ENCODE measurements at regions not wholly inside any gene's neighbourhood (a gene's known extent, or its start where the extent isn't known, plus 50 kb on each side); places are given as distances from the start of the nearest gene placed in this dataset.
A peak's percentile ranks its signal among the peaks of the same experiment; 100 is the strongest.

DNA sequence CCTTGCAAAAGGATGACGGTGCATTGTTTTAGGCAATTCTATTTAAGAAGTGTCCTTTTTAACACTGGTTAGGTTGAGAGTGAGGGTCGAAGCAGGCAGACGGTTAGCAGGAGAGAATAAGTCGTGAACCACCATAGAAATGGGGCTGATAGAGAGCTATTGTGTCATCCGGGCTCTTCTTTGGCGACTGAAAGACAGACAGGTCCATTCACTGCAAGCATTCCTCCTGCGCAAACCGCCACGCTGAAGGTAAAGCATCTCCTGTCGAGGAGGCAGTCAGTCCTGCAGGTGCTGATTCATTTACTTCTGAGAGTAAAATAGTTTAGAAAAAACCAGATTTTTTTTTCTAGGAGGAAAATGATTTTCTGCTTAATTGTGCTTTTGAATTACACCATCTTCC lies 1002.8 kb upstream of the NR2F2 start:
- no peak for DNase-seq
- Histone ChIP-seq H3K4me1 (no peaks in the 10 kb centered on the region), H3K27me3 (no peaks in the 10 kb centered on the region), H3K4me3 (peak overlapping the region in 1 of 2 donors; percentile 66), H3K9me3 (no peaks in the 10 kb centered on the region), H3K36me3 (no peaks in the 10 kb centered on the region), H3K27ac (peak overlapping the region; percentile 85 to 92)
- no peak for TF ChIP-seq POLR2A (IDR thresholded peaks at IDR 0.05)
- TF ChIP-seq, protein P1, sequence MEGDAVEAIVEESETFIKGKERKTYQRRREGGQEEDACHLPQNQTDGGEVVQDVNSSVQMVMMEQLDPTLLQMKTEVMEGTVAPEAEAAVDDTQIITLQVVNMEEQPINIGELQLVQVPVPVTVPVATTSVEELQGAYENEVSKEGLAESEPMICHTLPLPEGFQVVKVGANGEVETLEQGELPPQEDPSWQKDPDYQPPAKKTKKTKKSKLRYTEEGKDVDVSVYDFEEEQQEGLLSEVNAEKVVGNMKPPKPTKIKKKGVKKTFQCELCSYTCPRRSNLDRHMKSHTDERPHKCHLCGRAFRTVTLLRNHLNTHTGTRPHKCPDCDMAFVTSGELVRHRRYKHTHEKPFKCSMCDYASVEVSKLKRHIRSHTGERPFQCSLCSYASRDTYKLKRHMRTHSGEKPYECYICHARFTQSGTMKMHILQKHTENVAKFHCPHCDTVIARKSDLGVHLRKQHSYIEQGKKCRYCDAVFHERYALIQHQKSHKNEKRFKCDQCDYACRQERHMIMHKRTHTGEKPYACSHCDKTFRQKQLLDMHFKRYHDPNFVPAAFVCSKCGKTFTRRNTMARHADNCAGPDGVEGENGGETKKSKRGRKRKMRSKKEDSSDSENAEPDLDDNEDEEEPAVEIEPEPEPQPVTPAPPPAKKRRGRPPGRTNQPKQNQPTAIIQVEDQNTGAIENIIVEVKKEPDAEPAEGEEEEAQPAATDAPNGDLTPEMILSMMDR (IDR thresholded peaks at IDR 0.05): no peak
- intact Hi-C loops (cut with DNase I; ENCODE audit: low total_unique reads): no loop called here

GRCh38 chr15:95328559-95328958 lies 1001.9 kb upstream of the NR2F2 start:
- Histone ChIP-seq H3K36me3 (no peaks in the 10 kb centered on the region), H3K4me1 (no peaks in the 10 kb centered on the region), H3K4me3 (peak overlapping the region in 1 of 2 donors; percentile 66), H3K9me3 (no peaks in the 10 kb centered on the region), H3K27me3 (no peaks in the 10 kb centered on the region), H3K27ac (peak overlapping the region; percentile 85 to 92)
- DNase-seq: no peak
- intact Hi-C loops (cut with DNase I; ENCODE audit: low total_unique reads): no loop called here
- TF ChIP-seq, protein P1 (IDR thresholded peaks at IDR 0.05): no peak
- no peak for TF ChIP-seq POLR2A (IDR thresholded peaks at IDR 0.05)

- Histone ChIP-seq H3K4me1 (no peaks in the 10 kb centered on the region), H3K36me3 (no peaks in the 10 kb centered on the region), H3K27me3 (no peaks in the 10 kb centered on the region), H3K9me3 (no peaks in the 10 kb centered on the region), H3K4me3 (peak overlapping the region in 1 of 2 donors; percentile 66), H3K27ac (peak overlapping the region; percentile 85 to 92)
- DNase-seq: no peak
- intact Hi-C loops (cut with DNase I; ENCODE audit: low total_unique reads): no loop called here
- TF ChIP-seq, protein P1 (IDR thresholded peaks at IDR 0.05): no peak
These were observed 1001.1 kb upstream of the NR2F2 start for GRCh38 chr15:95329362-95329761.

DNA sequence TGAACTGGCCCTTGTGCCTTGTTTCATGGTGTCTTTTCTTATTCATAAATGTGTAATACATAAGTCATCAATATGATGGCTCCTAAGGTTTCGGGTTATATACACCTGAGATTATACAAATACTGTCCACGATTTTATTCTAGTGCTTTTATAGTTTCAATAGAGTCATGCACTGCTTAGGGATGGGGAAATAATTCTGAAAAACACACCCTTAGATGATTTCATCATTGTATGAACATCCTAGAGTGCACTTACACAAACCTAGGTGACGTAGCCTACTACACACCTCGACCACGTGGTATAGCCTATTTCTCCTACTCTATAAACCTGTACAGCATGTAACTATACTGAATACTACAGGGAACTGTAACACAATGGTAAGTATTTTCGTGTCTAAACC lies 988.8 kb upstream of the NR2F2 start:
- H3K36me3 ChIP-seq: no peaks in the 10 kb centered on the region
- intact Hi-C loops (cut with DNase I; ENCODE audit: low total_unique reads): no loop called here
- no peaks in the 10 kb centered on the region for H3K27me3 ChIP-seq
- DNase-seq: no peak
- TF ChIP-seq POLR2A (IDR thresholded peaks at IDR 0.05): no peak
- TF ChIP-seq, protein P1 (IDR thresholded peaks at IDR 0.05): no peak
- H3K9me3 ChIP-seq: no peaks in the 10 kb centered on the region
- no peaks in the 10 kb centered on the region for H3K4me1 ChIP-seq
- no peak overlapping the region for H3K27ac ChIP-seq
- H3K4me3 ChIP-seq: no peak overlapping the region

GRCh38 chr15:95345867-95346266 lies 984.6 kb upstream of the NR2F2 start:
- DNase-seq: no peak
- Histone ChIP-seq H3K9me3 (no peaks in the 10 kb centered on the region), H3K36me3 (no peaks in the 10 kb centered on the region), H3K27me3 (no peaks in the 10 kb centered on the region), H3K4me1 (no peaks in the 10 kb centered on the region), H3K27ac (no peak overlapping the region), H3K4me3 (no peak overlapping the region)
- intact Hi-C loops (cut with DNase I; ENCODE audit: low total_unique reads): no loop called here
- TF ChIP-seq, protein P1 (IDR thresholded peaks at IDR 0.05): no peak
- TF ChIP-seq POLR2A (IDR thresholded peaks at IDR 0.05): no peak

Measured in uterus (tissue), 3 donors.